Activated T-cell treated with anti-CD3 and anti-CD28 coated beads, Interleukin-2, amount 50 U/mL, for 72 hours (primary cell): ENCODE measurements at regions not wholly inside any gene's neighbourhood (a gene's known extent, or its start where the extent isn't known, plus 50 kb on each side); places are given as distances from the start of the nearest gene placed in this dataset.
A peak's percentile ranks its signal among the peaks of the same experiment; 100 is the strongest.
"Not testable (repeated sequence)": the region's sequence is repeated elsewhere in the genome, so short reads cannot be mapped to it uniquely, and the experiment has no call there.

Source experiments
- ATAC-seq, 2 donors: fragments of 150-1000 bp; cut with Tn5 transposase; replicated peaks in 1 of 2; 2 replicates each; pipeline ENCODE4 v1.10.0; 2021; ENCODE audit warnings: moderate library complexity in 2 of 2, mild to moderate bottlenecking in 1 of 2
- DNase-seq, 2 donors: peaks; one replicate each; pipeline ENCODE4 v3.0.0; 2021 to 2022; ENCODE audit warnings: mixed read lengths in 1 of 2
- H3K27ac Mint-ChIP-seq: one replicate; pipeline ENCODE4 v1.8.0; 2022; ENCODE audit warnings: mild to moderate bottlenecking, moderate library complexity, mixed read lengths
- H3K27me3 Mint-ChIP-seq: one replicate; pipeline ENCODE4 v1.8.0; 2022; ENCODE audit warnings: low read depth, mixed read lengths
- H3K36me3 Mint-ChIP-seq, 2 donors: one replicate each; pipeline ENCODE4 v1.8.0; 2022; ENCODE audit warnings: mixed read lengths in 2 of 2, mild to moderate bottlenecking in 1 of 2; ENCODE audit not compliant: insufficient read depth in 2 of 2
- H3K4me1 Mint-ChIP-seq: one replicate; pipeline ENCODE4 v1.8.0; 2022; ENCODE audit warnings: low read depth, mixed read lengths
- H3K4me3 Mint-ChIP-seq, 2 donors: one replicate each; pipeline ENCODE4 v1.8.0; 2022; ENCODE audit warnings: mild to moderate bottlenecking in 2 of 2, mixed read lengths in 2 of 2, moderate library complexity in 2 of 2
- H3K9me3 Mint-ChIP-seq, 2 donors: one replicate each; pipeline ENCODE4 v1.8.0; 2022; ENCODE audit warnings: mixed read lengths in 2 of 2

DNA sequence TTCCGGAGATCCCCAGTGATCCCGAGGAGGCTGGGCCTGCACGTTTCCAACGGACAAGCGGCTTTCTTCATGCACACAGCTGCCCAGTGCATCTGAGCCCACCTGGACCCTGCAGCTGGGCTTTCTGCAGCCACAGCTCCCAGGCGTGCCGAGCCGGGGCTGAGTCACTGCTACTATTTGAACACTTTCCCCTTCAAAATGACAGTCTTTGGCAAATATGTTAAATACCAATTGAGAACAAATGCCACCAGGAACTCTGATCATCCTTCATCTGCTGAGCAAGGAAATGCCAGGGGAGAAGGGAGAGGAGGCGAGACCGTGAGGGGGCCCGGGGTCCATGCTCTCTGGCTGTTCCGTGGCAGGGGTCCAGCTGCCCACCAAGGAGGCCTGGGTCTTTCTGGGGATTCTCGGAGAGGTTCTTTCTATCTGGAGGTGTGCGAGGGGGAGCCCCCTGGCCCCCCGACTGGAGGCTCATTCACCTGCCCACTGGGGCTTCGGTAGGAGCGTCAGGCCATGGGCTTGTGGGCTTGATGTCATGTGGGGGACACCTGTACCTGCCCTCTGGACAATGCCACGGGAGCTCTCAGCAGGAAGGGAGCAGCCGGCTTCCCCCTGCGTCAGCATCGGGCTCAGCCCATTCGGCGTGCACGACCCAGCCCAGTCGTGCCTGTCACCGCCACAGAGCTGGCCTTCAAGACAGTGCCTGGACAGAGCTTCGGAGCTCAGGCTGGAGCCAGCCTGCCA lies 159.6 kb downstream of the CTTN start:
- no peak overlapping the region for H3K27ac Mint-ChIP-seq
- ATAC-seq (no peak), DNase-seq (no peak)
- H3K4me1 Mint-ChIP-seq: no peaks in the 10 kb centered on the region
- H3K36me3 Mint-ChIP-seq: no peaks in the 10 kb centered on the region
- H3K9me3 Mint-ChIP-seq: no peaks in the 10 kb centered on the region
- H3K4me3 Mint-ChIP-seq: no peak overlapping the region
- peaks cover 7% of the 10 kb centered on the region for H3K27me3 Mint-ChIP-seq

DNA sequence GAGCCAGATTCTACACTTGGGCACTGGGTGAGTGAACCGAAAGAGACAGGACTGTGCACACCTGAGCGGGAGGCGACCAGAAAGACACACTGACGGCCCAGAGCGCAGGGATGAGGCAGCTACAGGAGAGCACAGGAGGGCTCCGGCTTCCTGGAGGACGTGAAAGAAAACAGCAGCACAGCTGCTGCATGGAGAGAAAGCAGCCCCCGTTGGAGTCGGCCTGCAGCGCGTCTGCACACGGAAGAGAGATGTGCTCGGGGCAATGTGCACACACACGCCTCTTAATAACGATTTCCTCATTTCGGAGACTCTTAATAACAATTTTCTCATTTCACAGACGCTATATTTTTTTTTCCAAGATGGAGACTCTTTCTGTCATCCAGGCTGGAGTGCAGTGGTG lies 160.4 kb downstream of the CTTN start:
- no peaks in the 10 kb centered on the region for H3K4me1 Mint-ChIP-seq
- no peak overlapping the region for H3K27ac Mint-ChIP-seq
- DNase-seq: no peak
- H3K27me3 Mint-ChIP-seq: peaks cover 11% of the 10 kb centered on the region
- no peaks in the 10 kb centered on the region for H3K9me3 Mint-ChIP-seq
- no peak overlapping the region for H3K4me3 Mint-ChIP-seq
- H3K36me3 Mint-ChIP-seq: no peaks in the 10 kb centered on the region
- no peak for ATAC-seq

DNA sequence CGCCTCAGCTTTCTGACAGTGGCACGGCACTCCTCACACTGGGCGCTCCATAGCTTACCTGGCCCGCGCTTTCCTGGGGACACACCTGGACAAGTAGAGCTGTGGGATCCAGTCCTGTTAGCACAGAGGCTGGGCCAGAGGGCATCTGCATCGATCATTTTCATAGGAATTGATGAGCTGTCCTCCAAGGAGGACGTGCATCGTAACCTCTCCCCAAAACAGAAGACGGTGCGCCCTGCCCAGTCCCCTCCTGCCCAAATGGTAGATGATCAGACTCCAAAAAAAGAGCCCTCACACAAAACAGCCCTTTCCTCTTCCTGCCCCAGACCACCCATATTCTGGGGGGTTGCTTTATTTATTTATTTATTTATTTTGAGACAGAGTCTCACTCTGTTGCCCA lies 161.2 kb downstream of the CTTN start:
- Mint-ChIP-seq H3K36me3 (no peaks in the 10 kb centered on the region), H3K4me1 (no peaks in the 10 kb centered on the region), H3K9me3 (no peaks in the 10 kb centered on the region), H3K27me3 (peaks cover 16% of the 10 kb centered on the region), H3K4me3 (no peak overlapping the region), H3K27ac (no peak overlapping the region)
- DNase-seq (no peak), ATAC-seq (no peak)

DNA sequence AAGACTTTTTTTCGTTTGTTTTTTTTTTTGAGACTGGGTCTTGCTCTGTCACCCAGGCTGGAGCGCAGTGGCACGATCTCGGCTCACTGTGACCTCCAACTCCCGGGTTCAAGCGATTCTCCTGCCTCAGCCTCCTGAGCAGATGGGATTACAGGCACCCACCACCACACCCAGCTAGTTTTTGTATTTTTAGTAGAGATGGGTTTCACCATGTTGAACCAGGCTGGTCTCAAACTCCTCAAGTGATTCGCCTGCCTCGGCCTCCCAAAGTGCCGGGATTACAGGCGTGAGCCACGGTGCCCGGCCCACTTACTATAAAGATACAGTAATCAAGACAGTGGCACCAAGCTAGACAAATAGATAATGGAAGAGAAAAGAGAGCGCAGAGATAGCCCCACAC lies 162.3 kb downstream of the CTTN start:
- H3K4me3 Mint-ChIP-seq, H3K4me1 Mint-ChIP-seq, ATAC-seq, H3K36me3 Mint-ChIP-seq, H3K9me3 Mint-ChIP-seq, DNase-seq, H3K27ac Mint-ChIP-seq: not testable (repeated sequence)
- peaks cover 20% of the 10 kb centered on the region for H3K27me3 Mint-ChIP-seq

DNA sequence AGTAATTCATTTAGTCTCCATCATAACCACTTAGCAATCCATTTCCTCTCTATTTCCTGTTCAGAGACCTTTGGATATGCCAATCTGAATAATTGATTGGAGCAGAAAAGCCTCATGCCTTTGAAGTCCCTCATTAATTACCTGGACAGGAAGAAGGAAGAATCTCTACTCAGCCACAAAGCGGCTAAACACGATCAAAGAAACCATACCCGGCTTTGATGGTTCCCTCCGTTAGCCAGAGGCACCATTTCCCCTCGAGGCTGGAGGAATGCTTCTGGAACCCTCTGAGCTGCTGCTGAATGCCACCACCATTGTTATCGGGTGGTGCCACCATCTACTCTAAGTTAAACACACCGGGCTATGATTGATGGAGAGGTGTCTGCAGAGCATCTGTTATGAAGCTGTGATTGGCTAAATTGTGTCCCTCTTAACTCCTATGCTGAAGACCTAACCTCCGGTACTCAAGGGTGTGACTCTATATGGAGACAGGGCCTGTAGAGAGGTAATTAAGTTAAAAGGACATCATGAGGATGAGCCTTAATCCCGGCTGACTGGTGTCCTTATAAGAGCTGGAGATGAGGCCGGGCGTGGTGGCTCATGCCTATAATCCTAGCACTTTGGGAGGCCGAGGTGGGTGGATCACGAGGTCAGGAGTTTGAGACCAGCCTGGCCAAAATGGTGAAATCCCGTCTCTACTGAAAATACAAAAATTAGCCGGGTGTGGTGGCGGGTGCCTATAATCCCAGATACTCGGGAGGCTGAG lies 168.6 kb downstream of the CTTN start:
- H3K36me3 Mint-ChIP-seq: no peaks in the 10 kb centered on the region
- H3K9me3 Mint-ChIP-seq: peaks cover 0 to 2% of the 10 kb centered on the region in 2 donors
- no peak for ATAC-seq
- no peak overlapping the region for H3K27ac Mint-ChIP-seq
- H3K4me3 Mint-ChIP-seq: no peak overlapping the region
- H3K4me1 Mint-ChIP-seq: no peaks in the 10 kb centered on the region
- peaks cover 49% of the 10 kb centered on the region for H3K27me3 Mint-ChIP-seq
- no peak for DNase-seq

DNA sequence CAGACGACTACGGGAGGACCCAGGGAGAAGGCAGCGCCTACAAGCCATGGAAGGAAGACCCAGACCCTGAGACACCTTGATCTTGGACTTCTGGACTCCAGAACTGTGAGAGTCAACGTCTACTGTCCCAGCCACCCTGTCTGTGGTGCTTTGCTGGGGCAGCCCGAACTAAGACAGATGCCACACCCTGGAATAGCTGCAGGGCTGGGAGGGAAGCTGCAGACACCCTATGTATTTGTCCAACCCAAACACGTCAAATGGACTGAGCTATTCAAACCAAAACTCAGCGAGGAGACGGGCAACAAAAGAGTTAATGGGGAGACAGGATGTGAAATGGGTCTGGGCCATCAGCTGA lies 169.3 kb downstream of the CTTN start:
- no peak overlapping the region for H3K27ac Mint-ChIP-seq
- no peaks in the 10 kb centered on the region for H3K36me3 Mint-ChIP-seq
- peak overlapping the region in 1 of 2 donors; percentile 29 for H3K4me3 Mint-ChIP-seq
- no peak for DNase-seq
- H3K27me3 Mint-ChIP-seq: peaks cover 49% of the 10 kb centered on the region
- H3K9me3 Mint-ChIP-seq: peaks cover 0 to 2% of the 10 kb centered on the region in 2 donors
- H3K4me1 Mint-ChIP-seq: no peaks in the 10 kb centered on the region
- no peak for ATAC-seq

DNA sequence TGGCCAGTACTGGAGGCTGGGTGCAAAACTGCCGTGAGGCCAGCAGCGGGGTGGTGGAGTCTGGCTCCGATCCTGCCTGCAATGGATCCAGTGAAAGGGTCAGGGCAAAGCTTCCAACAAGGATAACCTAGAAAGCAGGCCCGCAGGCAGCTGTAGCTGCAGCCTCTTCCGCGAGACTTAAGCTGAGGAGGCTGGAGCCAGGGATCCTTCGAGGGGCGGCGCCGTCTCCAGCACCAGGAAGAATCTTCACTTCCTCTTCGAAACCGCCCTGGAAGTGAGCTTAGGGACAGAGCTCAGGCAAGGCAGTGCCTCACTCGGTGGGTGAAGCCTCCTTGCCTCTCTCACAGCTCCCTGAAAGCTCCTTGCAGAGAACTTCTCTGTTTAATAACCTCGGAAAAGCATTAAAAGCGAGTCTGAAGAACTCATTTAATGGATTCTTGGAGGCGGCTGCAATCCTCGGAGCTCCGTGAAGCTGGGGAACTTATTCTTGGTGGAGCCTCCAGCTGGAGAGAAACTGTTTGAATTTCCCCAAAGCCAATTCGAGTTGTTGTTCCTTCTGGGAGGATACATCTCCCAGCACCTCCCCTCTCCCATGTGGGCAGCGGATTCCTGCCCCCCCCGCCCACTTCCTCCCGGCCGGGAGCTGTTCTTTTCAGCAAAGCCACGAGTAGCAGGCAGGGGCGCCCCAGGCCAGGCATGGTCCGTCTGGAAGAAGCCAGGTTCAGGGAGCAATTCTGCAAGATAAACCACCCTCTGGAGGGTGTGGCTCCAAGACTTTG lies 169.9 kb downstream of the CTTN start:
- no peak overlapping the region for H3K4me3 Mint-ChIP-seq
- H3K4me1 Mint-ChIP-seq: no peaks in the 10 kb centered on the region
- H3K36me3 Mint-ChIP-seq: no peaks in the 10 kb centered on the region
- DNase-seq (no peak), ATAC-seq (no peak)
- H3K27ac Mint-ChIP-seq: no peak overlapping the region
- H3K27me3 Mint-ChIP-seq: peaks cover 49% of the 10 kb centered on the region
- H3K9me3 Mint-ChIP-seq: peaks cover 0 to 2% of the 10 kb centered on the region in 2 donors

DNA sequence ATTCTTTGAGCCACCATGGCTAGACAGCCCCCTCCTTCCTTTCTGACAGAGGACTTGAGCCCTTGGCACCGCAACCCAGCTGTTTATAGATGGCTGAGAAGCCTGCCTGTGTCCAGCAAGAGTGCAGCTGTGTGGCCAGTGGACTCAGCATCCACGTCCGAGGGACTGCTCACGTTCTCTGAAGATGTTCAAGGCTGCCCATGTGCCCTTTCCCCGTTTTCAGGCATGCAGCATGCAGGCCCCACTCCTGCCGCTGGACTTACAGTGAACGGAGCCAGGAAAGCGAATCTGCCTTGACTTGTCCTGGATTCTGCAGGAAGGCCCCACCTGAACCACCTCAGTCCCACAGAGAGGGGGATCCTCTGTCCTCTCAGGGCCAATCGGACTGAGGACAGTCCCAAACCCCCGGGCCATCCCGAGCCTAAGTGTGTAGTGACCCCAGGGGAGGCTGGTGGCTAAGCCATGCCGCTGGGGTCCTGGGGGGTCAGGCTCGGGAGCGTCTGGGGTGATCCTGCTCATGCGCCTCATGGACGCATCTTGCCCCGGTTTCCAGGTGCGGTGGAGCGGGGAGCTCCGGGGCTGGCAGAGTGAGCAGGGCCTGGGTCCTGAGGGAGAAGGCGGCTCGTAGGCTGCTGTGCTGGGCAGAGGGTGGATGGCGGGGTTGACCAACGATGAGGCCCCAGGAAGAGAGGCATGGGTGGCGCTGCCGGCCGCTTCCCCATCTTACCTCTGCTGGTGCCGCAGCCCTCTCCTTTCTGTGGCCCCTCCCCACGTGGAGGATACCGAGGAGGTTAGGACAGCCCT lies 170.7 kb downstream of the CTTN start:
- DNase-seq (no peak), ATAC-seq (no peak)
- H3K36me3 Mint-ChIP-seq: no peaks in the 10 kb centered on the region
- no peaks in the 10 kb centered on the region for H3K4me1 Mint-ChIP-seq
- peaks cover 0 to 2% of the 10 kb centered on the region in 2 donors for H3K9me3 Mint-ChIP-seq
- H3K4me3 Mint-ChIP-seq: no peak overlapping the region
- peaks cover 42% of the 10 kb centered on the region for H3K27me3 Mint-ChIP-seq
- no peak overlapping the region for H3K27ac Mint-ChIP-seq

DNA sequence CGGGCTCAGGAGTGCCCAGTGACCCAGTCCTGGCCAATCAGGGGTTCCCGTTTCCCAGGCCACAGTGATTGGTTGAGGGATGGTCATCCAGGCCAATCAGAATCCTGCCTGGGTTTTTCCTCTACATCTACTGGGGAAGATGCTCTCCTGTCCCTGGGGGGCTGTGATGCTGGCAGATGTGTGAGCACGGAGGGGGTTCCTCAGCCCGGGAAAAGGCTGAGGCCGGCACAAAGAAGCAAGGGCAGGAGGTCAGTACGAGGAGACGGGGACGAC lies 171.2 kb downstream of the CTTN start:
- no peak for ATAC-seq
- no peak overlapping the region for H3K4me3 Mint-ChIP-seq
- no peak overlapping the region for H3K27ac Mint-ChIP-seq
- no peaks in the 10 kb centered on the region for H3K36me3 Mint-ChIP-seq
- peaks cover 39% of the 10 kb centered on the region for H3K27me3 Mint-ChIP-seq
- no peaks in the 10 kb centered on the region for H3K4me1 Mint-ChIP-seq
- peaks cover 0 to 2% of the 10 kb centered on the region in 2 donors for H3K9me3 Mint-ChIP-seq
- DNase-seq: no peak

DNA sequence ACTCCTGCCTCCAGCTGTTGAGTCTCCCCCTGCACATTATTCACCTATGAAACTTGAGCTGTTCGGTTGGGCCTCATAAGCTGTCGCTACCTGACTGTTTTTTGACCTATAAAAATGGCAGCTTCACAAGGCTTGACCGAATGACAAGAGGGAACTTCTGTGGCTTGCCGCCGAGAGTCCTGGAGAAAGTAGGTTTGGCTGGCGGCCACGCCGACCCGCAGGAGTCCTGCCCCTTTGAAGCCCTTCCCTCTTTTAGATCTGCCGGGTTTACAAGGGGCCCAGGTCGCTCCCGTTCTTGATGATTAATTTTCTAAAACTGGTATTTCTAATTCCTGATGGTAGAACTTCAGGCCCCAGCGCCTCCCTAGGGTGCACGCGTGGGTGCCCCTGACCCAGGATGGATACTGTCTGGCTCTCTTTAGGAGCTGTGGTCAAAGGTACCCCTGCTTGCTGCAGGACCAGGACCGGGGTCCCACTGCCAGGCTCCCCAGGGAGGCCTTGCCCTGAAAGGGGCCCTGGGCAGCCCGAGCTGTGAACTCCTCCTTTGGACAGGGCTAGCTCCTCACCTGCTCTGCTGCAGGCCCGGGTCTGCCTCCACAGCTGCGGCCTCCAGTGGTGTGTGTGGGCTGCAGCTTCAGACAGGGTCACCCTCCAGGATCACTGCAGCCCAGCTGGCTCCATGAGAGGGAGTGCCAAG lies 171.8 kb downstream of the CTTN start:
- Mint-ChIP-seq H3K27me3 (peaks cover 34% of the 10 kb centered on the region), H3K27ac (no peak overlapping the region), H3K36me3 (no peaks in the 10 kb centered on the region), H3K4me1 (no peaks in the 10 kb centered on the region), H3K9me3 (peaks cover 0 to 2% of the 10 kb centered on the region in 2 donors), H3K4me3 (no peak overlapping the region)
- ATAC-seq: no peak
- no peak for DNase-seq

DNA sequence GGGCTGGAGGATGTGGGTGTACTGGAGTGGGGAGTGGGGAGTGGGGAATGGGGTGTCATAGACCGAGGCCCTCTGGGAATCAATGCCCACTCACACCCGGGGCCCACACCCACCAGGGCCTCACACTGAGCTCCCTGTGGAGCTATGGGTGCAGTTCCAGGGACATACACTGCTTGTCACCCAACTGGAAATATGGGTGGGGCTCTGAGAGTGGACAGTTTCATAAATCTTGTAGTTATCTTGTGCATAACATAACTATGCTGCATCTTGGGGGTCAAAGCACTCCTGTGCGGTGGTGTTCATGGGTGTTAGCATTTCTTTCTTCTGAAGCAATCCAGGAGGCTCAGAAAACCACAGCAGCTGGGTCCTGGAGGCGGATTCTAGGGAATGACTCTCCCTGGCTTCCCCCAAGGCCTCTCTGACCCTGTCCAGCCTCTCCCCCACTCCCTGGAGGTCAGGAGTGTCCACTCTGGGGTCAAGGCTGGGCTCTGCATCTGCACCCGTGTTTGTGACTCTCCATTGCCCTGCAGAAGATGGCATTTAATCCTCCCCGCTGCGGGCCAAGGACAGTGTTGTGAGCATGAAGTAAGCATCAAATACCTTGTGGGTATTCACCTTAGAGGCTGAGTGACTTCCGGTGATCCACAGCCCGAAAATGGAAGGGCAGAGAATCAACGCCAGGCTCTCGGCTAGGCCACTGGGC lies 172.5 kb downstream of the CTTN start:
- DNase-seq: no peak
- Mint-ChIP-seq H3K4me3 (no peak overlapping the region), H3K27me3 (peaks cover 27% of the 10 kb centered on the region), H3K36me3 (no peaks in the 10 kb centered on the region), H3K4me1 (no peaks in the 10 kb centered on the region), H3K9me3 (peaks cover 0 to under 1% of the 10 kb centered on the region in 2 donors), H3K27ac (no peak overlapping the region)
- no peak for ATAC-seq

DNA sequence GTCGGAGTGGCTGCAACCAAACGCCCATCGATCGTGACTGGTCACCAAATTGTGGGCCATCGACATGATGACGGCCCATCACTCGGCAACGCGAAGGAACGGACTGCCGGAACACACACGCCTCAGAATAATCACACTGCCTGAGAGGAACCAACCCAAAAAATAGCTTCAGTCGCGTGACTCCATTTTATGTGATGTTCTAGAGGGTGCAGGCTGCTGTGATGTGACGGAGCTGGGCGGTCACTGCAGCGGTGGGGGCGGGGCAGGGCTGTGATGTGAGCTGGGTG lies 174.6 kb downstream of the CTTN start:
- H3K9me3 Mint-ChIP-seq: no peaks in the 10 kb centered on the region
- DNase-seq (no peak), ATAC-seq (no peak)
- peaks cover 6% of the 10 kb centered on the region for H3K27me3 Mint-ChIP-seq
- no peak overlapping the region for H3K4me3 Mint-ChIP-seq
- H3K27ac Mint-ChIP-seq: no peak overlapping the region
- H3K36me3 Mint-ChIP-seq: no peaks in the 10 kb centered on the region
- H3K4me1 Mint-ChIP-seq: no peaks in the 10 kb centered on the region
